COLO829 (cell line): ENCODE measurements at regions not wholly inside any gene's neighbourhood (a gene's known extent, or its start where the extent isn't known, plus 50 kb on each side); places are given as distances from the start of the nearest gene placed in this dataset.

Experiments
- DNase-seq: peaks from one replicate; pipeline ENCODE4 v3.0.0; 2012; ENCODE audit warnings: low spot score

DNA sequence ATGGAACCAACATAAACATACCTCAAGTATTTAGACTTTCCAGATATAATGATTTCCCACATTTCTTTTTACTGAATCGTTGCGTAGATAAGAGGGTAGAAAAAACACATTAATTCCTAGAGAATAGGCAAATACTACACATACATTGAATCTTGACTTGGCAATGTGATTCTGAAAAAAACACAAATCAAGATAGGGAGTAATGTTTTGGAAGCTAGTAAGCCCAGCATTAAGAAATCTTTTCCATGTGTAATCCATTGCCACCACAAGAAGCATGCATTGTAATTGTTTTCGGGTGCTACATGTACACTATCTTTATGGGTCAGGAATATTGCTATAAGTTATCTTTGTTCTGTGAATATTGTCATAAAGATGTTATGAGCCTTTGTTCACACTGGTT lies 269.8 kb upstream of the PDGFD start:
- no peak for DNase-seq

DNA sequence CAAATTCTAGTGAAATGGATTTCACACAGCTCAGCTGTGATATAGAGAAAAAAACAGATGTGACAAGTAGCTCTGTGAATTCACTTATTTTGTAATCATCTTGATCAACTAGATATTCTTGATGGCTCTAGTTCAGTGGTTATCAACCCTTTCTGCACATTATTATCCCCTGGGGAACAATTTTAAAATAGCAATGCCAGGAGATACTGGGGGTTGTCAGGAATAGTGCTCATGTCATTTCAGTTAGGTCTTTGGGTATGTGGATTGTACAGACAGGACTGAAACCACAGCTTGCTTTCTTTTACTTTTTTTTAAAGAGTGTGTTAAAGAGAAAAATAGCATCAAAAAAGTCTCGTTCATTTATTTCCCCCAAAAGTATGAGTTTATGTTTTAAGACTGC lies 269.0 kb upstream of the PDGFD start:
- DNase-seq: no peak

DNA sequence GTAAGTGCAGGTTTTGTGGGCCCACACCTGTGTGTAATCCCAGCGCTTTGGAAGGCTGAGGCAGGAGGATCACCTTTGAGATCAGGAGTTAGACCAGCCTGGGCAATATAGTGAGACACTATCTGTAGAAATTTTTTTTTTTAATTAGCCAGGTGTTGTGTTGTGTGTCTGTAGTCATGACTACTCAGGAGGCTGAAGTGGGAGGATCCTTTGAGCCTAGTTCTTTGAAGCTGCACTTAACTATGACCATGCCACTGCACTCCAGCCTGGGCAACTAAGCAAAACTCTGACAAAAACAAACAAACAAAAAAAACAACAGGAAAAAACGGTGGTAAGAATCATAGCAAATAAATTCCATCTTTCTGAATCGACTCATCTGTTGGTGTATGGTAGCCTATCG lies 268.6 kb upstream of the PDGFD start:
- no peak for DNase-seq

DNA sequence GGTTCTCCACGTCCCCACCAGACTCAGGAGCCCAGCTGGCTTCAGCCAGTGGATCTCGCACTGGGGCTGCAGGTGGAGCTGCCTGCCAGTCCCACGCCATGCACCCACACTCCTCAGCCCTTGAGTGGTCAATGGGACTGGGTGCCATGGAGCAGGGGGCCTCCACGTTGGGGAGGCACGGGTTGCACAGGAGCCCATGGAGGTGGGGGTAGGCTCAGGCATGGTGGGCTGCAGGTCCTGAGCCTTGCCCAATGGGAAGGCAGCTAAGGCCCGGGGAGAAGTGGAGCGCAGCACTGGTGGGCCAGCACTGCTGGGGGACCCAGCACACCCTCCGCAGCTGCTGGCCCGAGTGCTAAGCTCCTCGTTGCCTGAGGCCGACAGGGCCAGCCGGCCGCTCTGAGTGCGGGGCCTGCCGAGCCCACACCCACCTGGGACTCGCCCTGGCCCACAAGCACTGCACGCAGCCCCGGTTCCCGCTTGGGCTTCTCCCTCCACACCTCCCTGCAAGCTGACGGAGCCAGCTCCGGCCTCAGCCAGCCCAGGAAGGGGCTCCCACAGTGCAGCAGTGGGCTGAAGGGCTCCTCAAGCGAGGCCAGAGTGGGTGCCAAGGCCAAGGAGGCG lies 258.5 kb upstream of the PDGFD start:
- DNase-seq: no peak

DNA sequence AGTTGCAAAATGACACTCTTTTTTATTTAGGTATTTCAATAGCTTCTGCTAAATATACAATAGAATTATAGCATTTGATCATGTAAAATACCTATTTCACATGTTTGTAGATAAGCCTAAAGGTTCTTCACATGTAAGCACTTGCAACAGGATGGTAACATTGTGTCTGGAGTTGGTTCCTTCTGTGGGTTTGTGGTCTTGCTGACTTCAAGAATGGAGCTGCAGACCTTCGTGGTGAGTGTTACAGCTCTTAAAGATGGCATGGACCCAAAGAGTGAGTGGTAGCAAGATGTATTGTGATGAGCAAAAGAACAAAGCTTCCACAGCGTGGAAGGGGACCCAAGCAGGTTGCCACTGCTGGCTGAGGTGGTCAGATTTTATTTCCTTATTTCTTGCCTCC lies 246.4 kb upstream of the PDGFD start:
- no peak for DNase-seq

DNA sequence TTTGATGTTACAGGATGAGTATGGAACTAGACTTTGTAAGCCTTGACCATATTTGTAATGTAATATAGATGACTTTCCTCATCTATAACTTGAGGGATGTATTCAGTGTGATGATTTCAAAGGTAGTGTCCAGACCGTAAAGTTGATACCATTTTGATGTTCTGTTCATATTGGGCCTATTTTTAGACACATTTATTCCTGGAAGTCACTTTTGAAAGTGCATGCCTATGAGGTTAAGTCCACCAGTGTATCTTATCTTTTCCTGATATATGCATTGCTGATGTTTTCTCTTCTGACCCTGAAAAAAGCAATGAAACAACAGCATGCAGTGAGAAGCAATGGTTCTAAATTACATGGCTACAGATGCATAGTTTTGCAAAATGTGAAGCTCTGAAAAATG lies 244.7 kb upstream of the PDGFD start:
- no peak for DNase-seq

DNA sequence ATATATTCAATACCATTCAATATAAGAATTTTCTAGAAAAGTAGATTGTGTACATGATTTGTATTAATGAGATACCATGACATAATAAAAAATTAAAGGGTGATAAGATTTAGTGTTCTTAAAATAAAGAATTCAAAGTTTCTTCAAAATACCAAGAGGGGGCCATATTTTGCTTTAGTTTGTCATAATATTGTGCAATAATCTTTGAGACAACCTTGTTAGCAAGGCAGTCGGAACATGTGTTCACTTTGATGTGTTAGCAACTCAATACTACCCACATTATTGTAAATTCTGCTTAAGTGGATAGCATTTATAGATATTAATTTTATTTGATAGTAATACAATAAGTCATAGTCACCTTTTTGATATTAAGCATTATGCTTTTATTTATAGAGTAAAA lies 241.3 kb upstream of the PDGFD start:
- no peak for DNase-seq

DNA sequence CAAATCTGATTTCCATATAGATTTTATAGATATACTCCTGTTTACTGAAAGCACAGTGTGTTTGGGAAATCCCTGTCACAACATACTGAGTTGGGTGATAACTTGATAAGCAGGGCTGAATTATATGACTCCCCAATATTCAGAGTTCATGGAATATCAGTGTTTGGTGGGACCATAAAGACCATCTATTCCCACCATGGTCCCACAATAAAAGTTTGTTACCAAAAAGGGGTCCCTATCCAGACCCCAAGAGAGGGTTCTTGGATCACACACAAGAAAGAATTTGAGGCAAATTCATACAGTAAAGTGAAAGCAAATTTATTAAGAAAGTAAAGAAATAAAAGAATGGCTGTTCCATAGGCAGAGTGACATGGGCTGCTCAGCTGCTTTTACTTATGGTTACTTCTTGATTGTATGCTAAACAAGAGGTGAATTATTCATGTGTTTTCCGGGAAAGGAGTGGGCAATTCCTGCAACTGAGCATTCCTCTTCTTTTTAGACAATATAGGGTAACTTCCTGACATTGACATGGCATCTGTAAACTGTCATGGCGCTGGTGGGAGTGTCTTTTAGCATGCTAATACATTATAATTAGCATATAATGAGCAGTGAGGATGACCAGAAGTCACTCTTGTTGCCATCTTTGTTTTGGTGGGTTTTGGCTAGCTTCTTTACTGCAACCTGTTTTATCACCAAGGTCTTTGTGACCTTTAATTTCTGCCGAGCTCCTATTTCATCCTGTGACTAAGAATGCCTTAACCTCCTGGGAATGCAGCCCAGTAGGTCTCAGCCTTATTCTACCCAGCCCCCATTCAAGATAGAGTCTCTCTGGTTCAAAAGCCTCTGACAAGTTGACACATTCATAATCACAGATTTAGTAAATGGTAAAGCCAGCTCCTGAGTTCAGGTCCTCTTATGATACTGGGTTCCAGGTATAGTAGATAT lies 240.6 kb upstream of the PDGFD start:
- no peak for DNase-seq

DNA sequence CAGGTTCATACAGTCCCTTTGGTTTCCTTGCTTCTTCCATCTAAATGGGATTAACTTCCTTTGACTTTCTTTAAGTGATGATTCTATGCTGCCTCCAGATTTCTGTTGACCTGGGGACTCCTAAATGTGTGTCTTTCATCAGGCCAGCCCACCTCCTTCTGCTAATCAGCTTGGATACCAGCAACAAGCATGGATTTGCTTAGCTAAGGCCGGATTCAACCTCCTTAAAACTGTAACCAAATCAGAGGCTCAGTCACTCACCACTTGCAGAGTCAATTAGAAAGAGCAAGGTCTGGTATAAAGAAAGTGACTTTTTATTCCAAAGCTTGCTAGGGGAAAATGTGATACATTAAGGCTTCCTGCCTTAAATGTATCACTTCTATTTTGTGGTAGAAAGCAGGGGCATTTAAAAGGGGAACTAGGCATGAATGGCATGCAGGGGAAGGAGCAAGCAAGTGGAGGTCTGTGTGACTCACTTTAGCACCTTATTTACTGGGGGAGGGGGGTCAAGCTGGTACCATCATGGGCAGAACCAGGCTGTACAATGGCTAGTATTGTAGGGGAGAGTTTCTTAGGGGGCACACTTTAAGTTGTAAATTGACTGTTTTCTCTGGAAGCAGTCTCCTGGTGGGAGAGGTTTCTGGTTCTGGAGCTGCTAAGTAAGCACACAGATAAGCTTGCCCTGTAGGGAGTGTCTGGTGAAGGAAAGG lies 239.0 kb upstream of the PDGFD start:
- DNase-seq: no peak

DNA sequence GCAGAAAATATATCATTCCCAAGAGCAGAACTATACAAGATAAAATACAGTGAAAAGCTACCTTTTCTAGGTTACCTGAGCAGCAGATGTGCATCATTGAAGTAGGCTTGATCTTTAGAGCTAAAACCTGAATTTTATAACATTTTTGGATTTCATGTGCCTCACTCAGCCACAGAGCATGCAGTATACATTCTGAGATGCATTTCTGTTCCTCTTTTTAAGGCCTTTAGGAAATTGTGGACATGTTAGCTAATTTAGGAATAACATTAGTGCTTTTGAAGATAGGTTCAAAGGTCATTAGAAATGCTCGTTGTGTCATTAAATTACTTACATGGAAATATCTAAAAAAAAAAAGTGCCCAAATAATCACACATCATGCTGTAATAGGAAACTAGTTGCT lies 230.6 kb upstream of the PDGFD start:
- DNase-seq: no peak

DNA sequence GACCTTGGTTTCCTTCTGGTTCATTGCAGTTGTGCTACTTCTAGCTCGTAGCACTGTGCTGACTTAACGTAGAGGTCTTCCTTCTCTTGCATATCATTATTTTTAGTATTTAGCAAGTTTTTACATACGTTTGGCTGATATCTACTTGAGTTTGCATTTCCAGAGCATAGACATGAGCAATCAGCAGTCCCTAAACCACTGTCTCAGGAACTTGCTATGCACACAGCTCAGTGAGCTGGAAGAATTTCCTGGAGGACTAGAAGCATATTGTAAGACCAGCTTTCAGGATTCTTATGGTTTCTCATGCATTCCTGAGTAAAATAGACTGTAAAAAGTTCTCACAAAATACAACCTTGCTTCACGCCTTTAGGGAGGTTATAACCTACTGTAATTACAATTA lies 226.7 kb upstream of the PDGFD start:
- DNase-seq: no peak

DNA sequence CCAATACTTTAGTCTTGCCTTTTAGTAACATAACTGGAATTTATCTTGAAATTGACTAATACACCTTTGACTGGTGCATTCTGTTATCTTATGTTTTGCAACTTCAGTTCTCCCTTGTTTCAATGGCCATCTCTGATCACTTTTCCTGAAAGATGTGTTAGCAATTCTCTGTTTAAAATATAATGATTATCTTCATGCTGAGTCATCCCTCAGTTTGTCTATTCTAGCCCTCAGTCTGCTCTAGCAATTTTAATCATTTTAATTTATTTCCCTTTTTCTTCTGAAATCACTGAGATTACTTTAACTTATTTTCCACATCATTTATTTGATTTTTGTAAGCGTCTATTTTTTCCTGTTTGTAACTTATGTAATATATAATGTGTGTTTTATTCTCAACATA lies 221.9 kb upstream of the PDGFD start:
- DNase-seq: no peak

DNA sequence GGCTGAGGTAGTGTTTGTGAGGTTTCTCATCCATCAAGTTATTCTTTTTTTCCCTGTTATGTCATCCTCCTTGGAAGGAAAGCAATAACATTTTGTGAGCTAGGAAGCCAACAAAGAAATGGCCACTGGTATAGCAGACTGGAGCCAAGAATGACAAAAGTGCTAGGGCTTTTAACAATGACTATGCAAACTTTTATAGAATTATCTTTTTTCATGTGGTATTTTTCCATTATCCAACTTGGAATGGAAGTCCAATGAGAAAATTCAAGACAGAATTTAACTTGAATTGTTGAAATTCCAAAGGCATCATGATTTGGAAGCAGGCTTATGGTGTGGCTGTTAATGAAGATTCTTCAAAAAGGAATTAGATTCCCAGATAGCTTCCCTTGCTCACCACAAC lies 216.4 kb upstream of the PDGFD start:
- no peak for DNase-seq

DNA sequence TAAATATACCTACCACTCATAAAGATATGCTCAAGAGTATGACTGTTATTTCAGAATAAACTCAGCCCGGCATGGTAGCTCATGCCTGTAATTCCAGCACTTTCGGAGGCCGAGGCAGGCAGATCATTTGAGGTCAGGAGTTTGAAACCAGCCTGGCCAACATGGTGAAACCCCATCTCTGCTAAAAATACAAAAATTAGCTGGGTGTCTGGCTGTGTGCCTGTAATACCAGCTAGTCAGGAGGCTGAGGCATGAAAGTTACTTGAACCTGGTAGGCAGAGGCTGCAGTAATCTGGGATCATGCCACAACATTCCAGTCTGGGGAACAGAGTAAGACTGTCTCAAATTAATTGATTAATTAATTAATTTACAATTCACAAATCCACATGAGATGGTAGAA lies 208.2 kb upstream of the PDGFD start:
- DNase-seq: no peak

DNA sequence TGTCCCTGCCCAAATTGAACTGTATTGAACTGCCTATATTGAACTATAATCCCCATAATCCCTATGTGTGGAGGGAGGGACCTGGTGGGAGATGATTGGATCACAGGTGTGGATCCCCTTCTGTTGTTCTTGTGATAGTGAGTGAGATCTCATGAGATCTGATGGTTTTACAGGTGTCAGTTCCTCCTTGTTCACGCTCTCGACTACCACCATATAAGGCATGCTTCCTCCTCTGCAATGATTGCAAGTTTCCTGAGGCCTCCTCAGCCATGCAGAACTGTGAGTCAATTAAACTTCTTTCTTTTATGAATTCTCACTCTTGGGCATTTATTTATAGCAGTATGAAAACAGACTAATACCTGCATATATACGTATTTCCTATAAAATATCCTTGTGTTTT lies 206.5 kb upstream of the PDGFD start:
- no peak for DNase-seq

DNA sequence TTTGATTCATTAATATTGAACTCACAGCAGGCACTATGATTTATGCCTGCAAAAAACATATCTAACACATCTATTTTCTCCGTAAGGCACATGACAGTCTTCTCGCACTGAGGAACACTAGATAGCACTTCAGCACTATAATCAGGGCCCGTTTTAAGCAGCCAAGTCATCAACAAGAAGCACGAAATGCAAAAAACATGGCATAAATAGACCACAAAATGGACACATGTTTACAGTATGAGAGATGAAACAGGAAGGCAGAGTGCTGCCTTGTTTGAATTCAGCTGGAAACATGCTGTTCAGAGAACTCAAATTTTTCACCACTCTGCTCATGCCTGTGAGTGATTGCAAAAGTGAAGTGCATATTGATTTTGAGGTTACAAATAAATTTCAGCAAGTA lies 205.8 kb upstream of the PDGFD start:
- no peak for DNase-seq

DNA sequence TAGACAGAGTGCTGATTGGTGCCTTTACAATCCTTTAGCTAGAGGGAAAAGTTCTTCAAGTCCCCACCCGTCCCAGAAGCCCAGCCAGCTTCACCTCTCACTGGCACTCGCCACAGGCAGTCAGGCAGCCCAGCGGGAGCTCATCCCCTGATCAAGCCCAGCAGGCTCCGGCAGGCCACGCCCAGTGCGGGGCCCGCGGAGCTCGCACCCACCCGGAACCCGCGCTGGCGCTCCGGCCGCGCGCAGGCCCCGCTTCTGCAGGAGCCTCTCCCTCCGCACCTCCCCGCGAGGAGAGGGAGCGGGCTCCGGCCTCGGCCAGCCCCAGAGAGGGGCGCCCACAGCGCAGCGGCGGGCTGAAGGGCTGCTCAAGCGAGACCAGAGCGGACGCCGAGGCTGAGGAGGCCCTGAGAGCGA lies 202.4 kb upstream of the PDGFD start:
- no peak for DNase-seq

DNA sequence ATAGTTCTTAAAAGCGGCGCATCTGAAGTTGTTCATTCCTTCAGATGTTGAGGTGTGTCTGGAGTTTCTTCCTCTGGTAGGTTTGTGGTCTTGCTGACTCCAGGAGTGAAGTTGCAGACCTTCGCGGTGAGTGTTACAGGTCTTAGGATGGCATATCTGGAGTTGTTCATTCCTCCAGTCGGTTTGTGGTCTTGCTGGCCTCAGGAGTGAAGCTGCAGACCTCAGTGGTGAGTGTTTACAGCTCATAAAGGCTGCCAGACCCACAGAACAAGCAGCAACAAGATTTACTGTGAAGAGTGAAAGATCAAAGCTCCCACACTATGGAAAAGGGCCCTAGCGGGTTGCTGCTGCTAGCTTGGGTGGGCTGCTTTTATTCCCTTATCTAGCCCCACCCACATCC lies 201.7 kb upstream of the PDGFD start:
- DNase-seq: no peak

DNA sequence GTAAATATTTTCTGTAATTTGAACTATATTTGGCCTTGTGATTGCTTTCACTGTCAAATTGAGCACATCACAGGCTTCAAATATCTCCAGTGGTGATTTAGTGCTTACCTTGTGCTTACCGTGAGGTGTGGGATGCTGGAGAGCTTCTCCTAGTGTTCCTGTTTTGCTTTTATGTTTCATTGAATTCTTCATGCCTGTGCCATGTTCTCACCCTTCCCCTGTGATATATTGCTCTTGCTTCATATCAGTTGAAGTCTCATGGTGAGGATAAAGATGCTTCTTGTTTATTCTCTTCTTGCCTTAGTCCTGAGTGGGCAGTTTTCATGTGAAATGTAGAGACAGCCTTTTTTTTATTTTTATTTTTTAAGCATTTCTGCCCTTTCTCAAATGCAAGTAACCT lies 198.0 kb upstream of the PDGFD start:
- DNase-seq: no peak

DNA sequence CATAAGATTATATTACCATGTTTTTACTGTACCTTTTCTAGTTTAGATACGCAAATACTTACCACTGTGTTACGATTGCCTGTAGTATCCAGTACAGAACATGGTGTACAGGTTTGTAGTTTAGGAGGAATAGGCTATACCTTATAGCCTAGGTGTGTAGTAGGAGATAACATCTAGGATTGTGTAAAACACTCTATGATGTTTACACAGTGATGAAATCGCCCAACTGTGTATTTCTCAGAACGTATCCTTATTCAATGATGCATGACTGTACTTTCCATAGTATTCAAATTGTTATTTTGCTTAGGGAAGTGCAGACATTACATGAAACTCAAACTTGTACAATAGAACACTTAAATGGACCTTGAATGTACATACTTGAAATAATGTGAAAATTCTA lies 188.1 kb upstream of the PDGFD start:
- DNase-seq: no peak

DNA sequence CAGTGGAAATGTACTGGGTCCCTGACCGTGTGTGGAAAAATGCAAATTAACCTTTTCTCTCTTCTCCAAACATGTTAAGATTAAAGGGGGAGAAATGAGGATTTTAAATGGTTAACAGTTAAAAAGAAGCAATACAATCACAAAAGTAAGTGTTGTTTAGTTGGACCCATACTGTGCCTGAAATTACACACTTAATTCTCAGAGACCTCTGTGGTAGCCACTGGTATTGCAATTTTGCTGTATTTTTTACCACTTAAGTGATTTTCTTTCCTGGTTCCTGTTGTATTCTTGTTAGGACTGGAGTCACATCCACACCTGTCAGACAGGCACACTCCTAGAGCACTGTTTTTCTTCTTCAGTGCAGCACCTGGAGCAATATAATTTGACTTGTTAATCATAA lies 179.6 kb upstream of the PDGFD start:
- DNase-seq: no peak

DNA sequence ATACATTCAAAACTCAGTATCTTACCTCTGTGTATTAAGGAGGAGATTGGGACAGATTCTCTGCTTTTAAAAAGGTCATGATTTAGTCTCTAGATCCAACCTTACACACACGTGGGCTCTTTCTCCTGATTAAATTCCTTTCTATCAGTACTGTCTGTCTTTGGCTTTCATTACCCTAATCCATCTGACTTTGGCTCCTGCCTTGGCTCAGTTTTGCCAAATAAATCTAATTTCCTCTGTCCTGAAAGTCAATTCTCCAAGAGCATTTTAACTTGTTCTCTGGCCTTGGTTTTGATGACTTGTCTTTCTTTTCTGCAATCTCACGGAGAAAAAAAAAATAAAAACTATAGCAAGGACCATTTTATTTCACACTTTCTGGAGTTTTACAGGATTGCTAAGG lies 176.6 kb upstream of the PDGFD start:
- no peak for DNase-seq

DNA sequence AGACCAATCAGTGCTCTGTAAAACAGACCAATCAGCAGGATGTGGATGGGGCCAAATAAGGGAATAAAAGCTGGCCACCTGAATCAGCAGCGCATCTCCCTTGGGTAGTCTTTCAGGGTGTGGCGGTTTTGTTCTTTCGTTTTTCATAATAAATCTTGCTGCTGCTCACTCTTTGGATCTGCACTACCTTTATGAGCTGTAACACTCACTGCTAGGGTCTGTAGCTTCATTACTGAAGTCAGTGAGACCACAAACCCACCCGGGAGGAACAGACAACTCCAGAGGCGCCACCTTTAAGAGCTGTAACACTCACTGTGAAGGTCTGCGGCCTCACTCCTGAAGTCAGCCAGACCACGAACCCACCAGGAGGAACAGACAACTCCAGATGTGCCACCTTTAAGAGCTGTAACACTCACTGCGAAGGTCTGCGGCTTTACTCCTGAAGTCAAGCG lies 175.5 kb upstream of the PDGFD start:
- DNase-seq: no peak
